Activated CD4-positive, CD25-positive, alpha-beta regulatory T cell treated with anti-CD3 and anti-CD28 coated beads, Interleukin-2, amount 50 U/mL, for 24 hours (primary cell): ENCODE measurements at regions not wholly inside any gene's neighbourhood (a gene's known extent, or its start where the extent isn't known, plus 50 kb on each side); places are given as distances from the start of the nearest gene placed in this dataset.

ENCODE experiments used
- ATAC-seq, 2 donors: fragments of 150-1000 bp; cut with Tn5 transposase; one replicate each; pipeline ENCODE4 v1.10.0; 2021; ENCODE audit warnings: mild to moderate bottlenecking in 1 of 2, moderate library complexity in 1 of 2

DNA sequence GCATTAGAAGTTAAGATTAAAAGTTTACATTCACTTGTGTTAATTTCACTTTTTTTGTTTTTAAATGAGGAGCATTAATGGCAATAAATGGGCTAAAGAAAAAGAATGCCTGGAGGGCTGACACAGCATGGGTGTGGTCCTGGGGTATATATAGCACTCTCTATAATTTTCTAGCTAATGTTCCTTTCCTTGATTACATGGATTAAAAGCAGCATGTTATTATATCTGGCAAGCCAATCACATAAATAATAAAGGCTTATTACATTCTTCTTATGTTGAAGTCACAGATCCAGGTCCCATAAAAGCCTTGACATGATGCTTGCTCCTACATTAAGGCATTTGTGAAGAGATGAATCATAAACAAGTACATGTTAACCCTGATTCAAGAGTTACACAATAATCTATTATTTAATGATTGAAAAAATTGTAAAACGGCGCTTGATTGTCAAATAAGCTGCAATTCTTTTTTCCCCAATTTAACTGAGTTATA lies 91.4 kb downstream of the LYPLAL1 start:
- ATAC-seq, result no peak

DNA sequence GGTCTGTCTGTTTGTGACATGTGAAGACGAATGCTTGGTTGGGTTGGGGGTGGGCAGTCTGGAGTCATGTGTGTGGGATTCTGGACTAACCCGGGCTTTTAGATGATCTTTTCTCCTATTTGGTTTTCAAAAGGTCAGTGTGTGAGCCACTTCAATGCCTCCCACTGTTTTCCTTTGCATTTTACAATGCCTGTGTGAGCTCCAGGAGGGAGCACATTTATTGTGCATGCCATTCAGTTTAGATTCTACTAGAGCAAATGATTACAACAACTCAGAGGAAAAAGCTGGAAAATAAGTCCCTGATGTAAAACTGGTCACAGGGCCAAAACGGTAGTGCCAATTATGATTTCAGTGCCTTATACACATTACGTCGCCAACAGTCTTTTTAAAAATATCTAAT lies 90.9 kb downstream of the LYPLAL1 start:
- ATAC-seq, result no peak
